ENCODE measurements at regions not wholly inside any gene's neighbourhood (a gene's known extent, or its start where the extent isn't known, plus 50 kb on each side); places are given as distances from the start of the nearest gene placed in this dataset.
A peak's percentile ranks its signal among the peaks of the same experiment; 100 is the strongest.
"Not testable (repeated sequence)": the region's sequence is repeated elsewhere in the genome, so short reads cannot be mapped to it uniquely, and the experiment has no call there.

GRCh38 chr4:101670370-101670769 is 120.2 kb upstream of the BANK1 start:
- DNase-seq (ENCODE audit: low read depth in 2 of 2) = no peak

- DNase-seq (ENCODE audit: low read depth in 2 of 2) = no peak
Measured at GRCh38 chr4:101669832-101670188, 120.7 kb upstream of the BANK1 start.

DNA sequence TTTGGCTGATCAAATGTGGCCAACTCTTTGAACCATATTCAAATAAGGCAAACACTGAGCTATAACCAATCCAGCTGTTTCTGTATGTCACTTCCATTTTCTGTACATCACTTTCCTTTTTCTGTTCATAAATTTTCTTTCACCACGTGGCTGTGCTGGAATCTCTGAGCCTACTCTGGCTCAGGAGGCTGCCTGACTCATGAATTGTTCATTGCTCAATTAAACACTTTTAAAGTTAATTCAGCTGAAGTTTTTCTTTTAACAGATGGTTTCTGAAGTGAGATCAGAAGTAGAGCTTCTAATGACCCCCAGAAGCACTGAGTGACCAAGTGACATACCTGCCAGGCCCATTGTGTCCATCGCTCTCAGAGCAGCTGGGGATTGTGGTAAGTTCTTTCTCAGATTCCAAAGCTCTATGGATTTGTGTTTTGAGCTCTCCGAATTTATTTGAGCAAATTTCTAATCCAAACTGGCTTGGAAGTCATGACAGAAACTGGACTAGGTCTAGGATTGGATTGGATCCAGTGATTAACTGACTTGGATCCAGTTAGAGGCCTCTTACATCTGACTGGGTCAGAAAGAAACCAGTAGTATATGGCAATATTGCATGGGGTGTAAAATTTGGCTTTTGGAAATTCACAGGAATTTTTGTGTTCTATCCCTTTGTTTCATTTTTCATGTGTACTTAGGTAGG is 121.2 kb upstream of the BANK1 start:
- no peak for DNase-seq (ENCODE audit: low read depth in 2 of 2)

DNA sequence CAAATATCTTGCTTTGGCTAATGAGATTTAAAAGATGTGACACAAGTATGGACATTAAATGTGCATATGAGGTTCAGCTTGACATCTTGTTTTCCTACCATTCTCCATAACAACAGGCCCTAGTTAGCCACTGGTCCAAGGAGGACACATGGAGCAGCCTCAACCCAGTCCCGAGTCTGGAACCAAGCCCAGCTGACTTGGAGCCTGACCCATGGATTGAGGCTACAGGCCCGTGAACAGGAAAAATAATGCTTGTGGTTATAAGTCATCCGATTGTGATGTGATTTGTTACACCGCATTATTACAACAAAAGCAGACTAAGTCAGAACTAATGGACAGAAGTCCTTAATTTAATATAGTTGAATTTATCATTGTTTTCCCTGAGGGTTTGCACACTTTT is 123.2 kb upstream of the BANK1 start:
- DNase-seq (ENCODE audit: low read depth in 2 of 2) = no peak

DNA sequence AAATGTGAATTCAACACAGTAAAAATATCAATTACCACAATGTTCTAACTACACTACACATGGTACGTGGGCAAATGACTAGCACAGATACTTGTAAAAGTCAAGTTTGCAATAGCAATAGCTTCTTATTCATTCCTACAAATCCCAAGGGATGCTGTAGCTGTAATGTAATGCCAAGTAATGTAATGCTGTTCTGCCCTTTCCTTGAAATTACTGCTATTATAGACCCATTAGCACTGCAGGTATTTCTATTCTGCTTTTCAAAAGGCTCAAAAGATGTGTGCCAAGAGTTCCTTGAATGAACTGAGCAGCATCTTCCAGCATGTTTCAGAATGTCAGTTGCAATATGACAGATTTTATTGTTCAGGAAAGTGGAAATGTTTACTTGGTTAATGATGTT is 129.9 kb upstream of the BANK1 start:
- DNase-seq (ENCODE audit: low read depth in 2 of 2) = no peak

GRCh38 chr4:101655857-101656256 is 134.7 kb upstream of the BANK1 start:
- no peak for DNase-seq (ENCODE audit: low read depth in 2 of 2)

- no peak for DNase-seq (ENCODE audit: low read depth in 2 of 2)
Measured at GRCh38 chr4:101655005-101655404, 135.5 kb upstream of the BANK1 start.

- DNase-seq (ENCODE audit: low read depth in 2 of 2) = no peak
Measured at GRCh38 chr4:101651778-101652177, 138.8 kb upstream of the BANK1 start.

DNA sequence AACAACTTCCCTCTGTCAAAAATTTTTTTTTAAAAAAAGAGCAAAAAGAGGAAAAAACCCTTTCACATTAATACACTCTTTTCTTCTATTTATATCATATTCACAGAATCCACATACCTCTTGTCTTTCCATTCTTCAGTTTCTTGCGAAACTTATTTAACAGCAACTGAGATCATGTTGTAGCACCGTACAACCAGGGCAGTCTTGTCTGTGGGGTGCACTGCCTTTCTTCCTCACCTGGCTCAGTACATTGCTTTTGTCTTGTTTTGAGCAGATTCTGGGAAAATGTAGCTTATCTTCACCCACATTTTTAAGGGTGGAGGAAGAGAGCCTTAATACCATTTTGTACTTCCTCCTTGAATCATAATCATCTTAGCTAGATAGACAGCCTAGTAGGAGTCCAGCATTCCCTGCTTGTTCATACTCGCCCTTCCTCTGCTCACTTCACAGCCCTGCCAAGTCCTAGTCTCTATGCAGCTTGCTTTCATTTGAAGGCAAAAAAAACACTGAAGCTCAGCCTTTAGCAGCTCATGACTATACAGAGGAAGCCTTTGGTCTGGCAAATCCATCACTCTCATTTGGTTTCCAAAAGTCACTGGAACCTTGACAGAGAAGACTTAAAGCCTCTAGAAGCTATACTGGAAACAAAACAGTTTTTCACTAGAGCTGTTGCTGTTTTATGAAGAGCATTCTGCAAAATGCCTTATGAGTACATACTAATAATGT is 140.6 kb upstream of the BANK1 start:
- DNase-seq (ENCODE audit: low read depth in 2 of 2) = no peak

- DNase-seq (ENCODE audit: low read depth in 2 of 2) = no peak
Measured at GRCh38 chr4:101647710-101648034, 142.9 kb upstream of the BANK1 start.

- DNase-seq (ENCODE audit: low read depth in 2 of 2) = no peak
Measured at GRCh38 chr4:101644516-101644915, 146.0 kb upstream of the BANK1 start.

DNA sequence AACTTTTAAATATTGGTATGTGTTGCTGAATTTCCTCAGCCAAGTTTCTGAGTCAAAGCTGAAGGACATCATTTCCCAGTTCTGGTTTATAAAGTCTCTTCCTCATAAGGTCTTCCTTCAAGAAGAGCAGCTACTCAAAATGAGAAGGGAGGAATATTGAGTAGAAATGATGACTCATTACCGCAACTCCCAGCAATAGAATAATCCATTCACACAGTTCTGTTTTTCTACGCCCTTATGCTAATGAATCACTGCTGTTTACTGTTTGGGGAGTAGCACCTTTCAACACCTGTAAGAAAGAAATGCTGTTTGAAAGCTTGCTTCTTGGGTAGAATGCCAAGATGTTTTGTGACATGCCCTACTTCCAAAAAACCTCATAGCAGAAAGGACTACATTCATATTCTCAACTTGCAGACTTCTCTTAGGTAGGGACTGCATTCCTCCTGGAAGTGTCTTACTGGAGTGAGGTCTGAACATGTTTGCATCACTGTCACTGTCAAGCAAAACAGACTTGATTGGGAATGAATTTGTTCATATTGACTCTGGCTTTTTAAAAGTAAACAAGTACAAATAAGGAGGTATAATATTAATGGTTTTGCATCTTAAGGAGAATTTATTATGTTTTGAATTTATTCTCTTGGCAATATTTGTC is 147.2 kb upstream of the BANK1 start:
- DNase-seq (ENCODE audit: low read depth in 2 of 2) = no peak

- DNase-seq (ENCODE audit: low read depth in 2 of 2) = not testable (repeated sequence)
Measured at GRCh38 chr4:101632766-101633165, 157.8 kb upstream of the BANK1 start.

DNA sequence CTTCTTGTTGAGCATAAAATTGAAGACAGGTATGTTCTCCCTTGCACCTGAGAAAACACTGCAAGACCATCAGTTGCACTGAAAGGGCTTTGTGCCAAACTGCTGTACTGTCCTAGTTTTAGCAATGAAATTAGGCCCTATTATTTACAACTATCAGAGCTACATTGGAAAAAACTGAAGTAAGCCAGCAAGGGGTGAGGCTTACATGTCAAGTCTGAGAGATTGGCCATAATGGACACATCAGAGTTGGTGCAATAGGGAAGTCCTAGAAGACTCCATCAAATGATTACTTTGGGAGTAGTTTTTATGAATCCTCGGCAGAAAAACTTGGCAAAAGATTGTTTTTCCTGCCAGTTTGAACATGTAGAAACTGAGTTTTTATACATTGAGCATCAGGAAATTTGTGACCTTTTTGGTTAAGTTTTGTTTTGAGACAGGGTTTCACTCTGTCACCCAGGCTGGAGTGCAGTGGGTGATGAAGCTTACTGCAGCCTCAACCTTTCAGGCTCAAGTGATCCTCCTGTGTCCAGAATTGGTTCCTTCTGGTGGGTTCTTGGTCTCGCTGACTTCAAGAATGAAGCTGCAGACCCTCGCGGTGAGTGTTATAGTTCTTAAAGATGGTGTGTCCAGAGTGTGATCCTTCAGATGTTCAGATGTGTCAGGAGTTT is 160.1 kb upstream of the BANK1 start:
- no peak for DNase-seq (ENCODE audit: low read depth in 2 of 2)

DNA sequence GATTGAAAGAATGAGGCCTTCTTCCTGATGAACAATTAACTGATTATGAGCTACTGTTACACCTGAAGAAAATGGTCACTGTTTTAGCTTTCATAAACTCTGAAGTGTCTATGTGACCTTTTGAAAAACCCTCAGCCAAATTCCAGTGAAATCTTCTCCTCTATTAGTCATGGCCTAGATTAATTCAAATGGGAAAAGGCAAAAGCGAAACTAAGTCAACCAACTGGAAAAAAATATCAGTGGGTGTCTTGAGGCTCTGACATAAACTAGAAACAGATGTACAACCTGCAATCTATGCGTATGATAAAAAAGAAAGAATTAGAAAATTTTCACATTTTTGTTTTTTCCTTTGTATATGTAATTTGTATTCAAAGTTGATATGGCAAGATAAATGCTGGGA is 169.4 kb upstream of the BANK1 start:
- no peak for DNase-seq (ENCODE audit: low read depth in 2 of 2)

- no peak for DNase-seq (ENCODE audit: low read depth in 2 of 2)
Measured at GRCh38 chr4:101615652-101616051, 174.9 kb upstream of the BANK1 start.

GRCh38 chr4:101606989-101607388 is 183.5 kb upstream of the BANK1 start:
- not testable (repeated sequence) for DNase-seq (ENCODE audit: low read depth in 2 of 2)

DNA sequence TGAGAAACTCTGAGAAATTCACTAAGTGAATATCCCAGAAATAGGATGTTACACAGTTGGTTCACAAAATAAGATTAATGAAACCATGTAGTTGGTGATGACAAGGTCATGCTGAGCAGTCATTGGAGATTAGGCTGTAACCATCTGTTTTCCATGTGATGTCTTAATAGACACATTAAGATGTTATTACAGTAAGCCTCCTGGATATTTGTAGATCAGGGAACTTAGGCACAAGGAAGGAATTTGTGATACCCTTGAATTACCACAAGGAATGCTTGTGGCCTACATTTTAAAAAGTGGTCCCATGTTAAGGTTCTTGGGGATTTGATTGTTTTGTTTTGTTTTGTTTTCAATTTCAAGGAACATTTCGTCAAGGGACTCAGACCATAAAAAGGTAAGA is 185.6 kb upstream of the BANK1 start:
- no peak for DNase-seq (ENCODE audit: low read depth in 2 of 2)

DNA sequence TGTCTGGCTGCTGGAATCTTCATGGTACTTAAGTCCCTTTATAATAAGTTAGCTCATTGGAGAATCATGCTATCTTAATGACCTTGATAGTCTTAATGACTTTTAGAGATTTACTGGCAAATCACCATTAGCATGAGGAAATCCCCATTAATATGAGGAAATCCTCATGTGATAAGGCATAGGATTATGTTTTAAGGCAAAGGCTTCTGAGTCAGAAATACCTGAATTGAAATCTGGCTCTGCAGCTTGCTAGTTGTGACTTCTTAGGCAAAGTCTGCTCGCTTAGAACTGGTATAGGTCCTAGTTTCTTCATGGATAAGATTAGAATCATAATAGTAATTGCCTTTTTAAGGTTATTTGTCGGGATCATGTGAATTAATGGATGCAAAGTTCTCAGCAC is 190.2 kb upstream of the BANK1 start:
- no peak for DNase-seq (ENCODE audit: low read depth in 2 of 2)

GRCh38 chr4:101599620-101600019 is 190.9 kb upstream of the BANK1 start:
- no peak for DNase-seq (ENCODE audit: low read depth in 2 of 2)

GRCh38 chr4:101596781-101597552 is 193.6 kb upstream of the BANK1 start:
- peak in 1 of 2 experiments; percentile 4 for DNase-seq (ENCODE audit: low read depth in 2 of 2)

GRCh38 chr4:101594588-101594987 is 195.9 kb upstream of the BANK1 start:
- no peak for DNase-seq (ENCODE audit: low read depth in 2 of 2)
